ENCODE measurements at regions not wholly inside any gene's neighbourhood (a gene's known extent, or its start where the extent isn't known, plus 50 kb on each side); places are given as distances from the start of the nearest gene placed in this dataset.

- TF ChIP-seq CTCF (IDR thresholded peaks at IDR 0.05; ENCODE audit: low read depth, low read length, missing input control): no peak
- no peak for TF ChIP-seq ZBTB33 (IDR thresholded peaks at IDR 0.05)
- no peak for TF ChIP-seq SP1 (IDR thresholded peaks at IDR 0.05)
- TF ChIP-seq RXRA (IDR thresholded peaks at IDR 0.05): no peak
- no peak for TF ChIP-seq JUND (IDR thresholded peaks at IDR 0.05)
- TF ChIP-seq TAF1 (conservative IDR thresholded peaks at IDR 0.05): no peak
- no peak for TF ChIP-seq GABPA (IDR thresholded peaks at IDR 0.05 in 1 of 2, conservative IDR thresholded peaks at IDR 0.05 in 1 of 2)
- TF ChIP-seq, protein P1, sequence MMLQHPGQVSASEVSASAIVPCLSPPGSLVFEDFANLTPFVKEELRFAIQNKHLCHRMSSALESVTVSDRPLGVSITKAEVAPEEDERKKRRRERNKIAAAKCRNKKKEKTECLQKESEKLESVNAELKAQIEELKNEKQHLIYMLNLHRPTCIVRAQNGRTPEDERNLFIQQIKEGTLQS (IDR thresholded peaks at IDR 0.05): no peak
- no peak for TF ChIP-seq MAX (IDR thresholded peaks at IDR 0.05)
- TF ChIP-seq, protein P2, sequence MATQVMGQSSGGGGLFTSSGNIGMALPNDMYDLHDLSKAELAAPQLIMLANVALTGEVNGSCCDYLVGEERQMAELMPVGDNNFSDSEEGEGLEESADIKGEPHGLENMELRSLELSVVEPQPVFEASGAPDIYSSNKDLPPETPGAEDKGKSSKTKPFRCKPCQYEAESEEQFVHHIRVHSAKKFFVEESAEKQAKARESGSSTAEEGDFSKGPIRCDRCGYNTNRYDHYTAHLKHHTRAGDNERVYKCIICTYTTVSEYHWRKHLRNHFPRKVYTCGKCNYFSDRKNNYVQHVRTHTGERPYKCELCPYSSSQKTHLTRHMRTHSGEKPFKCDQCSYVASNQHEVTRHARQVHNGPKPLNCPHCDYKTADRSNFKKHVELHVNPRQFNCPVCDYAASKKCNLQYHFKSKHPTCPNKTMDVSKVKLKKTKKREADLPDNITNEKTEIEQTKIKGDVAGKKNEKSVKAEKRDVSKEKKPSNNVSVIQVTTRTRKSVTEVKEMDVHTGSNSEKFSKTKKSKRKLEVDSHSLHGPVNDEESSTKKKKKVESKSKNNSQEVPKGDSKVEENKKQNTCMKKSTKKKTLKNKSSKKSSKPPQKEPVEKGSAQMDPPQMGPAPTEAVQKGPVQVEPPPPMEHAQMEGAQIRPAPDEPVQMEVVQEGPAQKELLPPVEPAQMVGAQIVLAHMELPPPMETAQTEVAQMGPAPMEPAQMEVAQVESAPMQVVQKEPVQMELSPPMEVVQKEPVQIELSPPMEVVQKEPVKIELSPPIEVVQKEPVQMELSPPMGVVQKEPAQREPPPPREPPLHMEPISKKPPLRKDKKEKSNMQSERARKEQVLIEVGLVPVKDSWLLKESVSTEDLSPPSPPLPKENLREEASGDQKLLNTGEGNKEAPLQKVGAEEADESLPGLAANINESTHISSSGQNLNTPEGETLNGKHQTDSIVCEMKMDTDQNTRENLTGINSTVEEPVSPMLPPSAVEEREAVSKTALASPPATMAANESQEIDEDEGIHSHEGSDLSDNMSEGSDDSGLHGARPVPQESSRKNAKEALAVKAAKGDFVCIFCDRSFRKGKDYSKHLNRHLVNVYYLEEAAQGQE (IDR thresholded peaks at IDR 0.05): no peak
- no peak for TF ChIP-seq FOXA1 (IDR thresholded peaks at IDR 0.05)
- no peak for TF ChIP-seq EGR1 (IDR thresholded peaks at IDR 0.05; ENCODE audit: low read depth in 2 of 2)
Observed at GRCh38 chr15:29433050-29433318, 163.4 kb upstream of the NSMCE3 start.

Data from liver (tissue), 3 donors.